HEK293T (cell line): ENCODE measurements at regions not wholly inside any gene's neighbourhood (a gene's known extent, or its start where the extent isn't known, plus 50 kb on each side); places are given as distances from the start of the nearest gene placed in this dataset.

ENCODE experiments used
- CTCF ChIA-PET: fragments of 350-600 bp; formaldehyde crosslinking; extraction: SDS; loops from one replicate; lab custom pipeline; 2021; ENCODE audit warnings: antibody characterized with exemption, inconsistent platforms; lab: Yijun Ruan, JAX
- POLR2A ChIA-PET: fragments of 350-600 bp; formaldehyde crosslinking; extraction: SDS; loops from one replicate; lab custom pipeline; 2020; ENCODE audit warnings: antibody characterized with exemption, inconsistent platforms; lab: Yijun Ruan, JAX
- DNase-seq: peaks from one replicate; pipeline ENCODE4 v3.0.0; 2012; ENCODE audit warnings: mixed read lengths; ENCODE audit errors: extremely low spot score
- ARNT ChIP-seq: fragments of 450-650 bp; IDR thresholded peaks from 2 replicates; pipeline ENCODE4 v1.6.1; 2017; ENCODE audit warnings: mild to moderate bottlenecking
- BHLHE40 ChIP-seq: fragments of 450-650 bp; IDR thresholded peaks from 2 replicates; pipeline ENCODE4 v1.6.1; 2016; ENCODE audit warnings: mild to moderate bottlenecking, moderate library complexity, borderline replicate concordance
- CTBP1 ChIP-seq: fragments of 450-650 bp; IDR thresholded peaks from 2 replicates; pipeline ENCODE4 v1.6.1; 2016; ENCODE audit warnings: borderline replicate concordance
- ELF4 ChIP-seq: fragments of 450-650 bp; IDR thresholded peaks from 2 replicates; pipeline ENCODE4 v1.6.1; 2017; ENCODE audit warnings: antibody characterized with exemption
- FOXA1 ChIP-seq: fragments of 450-650 bp; IDR thresholded peaks from 2 replicates; pipeline ENCODE4 v1.6.1; 2016; ENCODE audit warnings: mild to moderate bottlenecking
- FOXK2 ChIP-seq: fragments of 450-650 bp; IDR thresholded peaks from 2 replicates; pipeline ENCODE4 v1.6.1; 2016; ENCODE audit warnings: mild to moderate bottlenecking
- FOXM1 ChIP-seq: fragments of 450-650 bp; IDR thresholded peaks from 2 replicates; pipeline ENCODE4 v1.6.1; 2017; ENCODE audit warnings: mild to moderate bottlenecking, borderline replicate concordance
- HDGF ChIP-seq: fragments of 450-650 bp; IDR thresholded peaks from 2 replicates; pipeline ENCODE4 v1.6.1; 2017; ENCODE audit warnings: antibody characterized with exemption, borderline replicate concordance
- L3MBTL2 ChIP-seq: fragments of 450-650 bp; conservative IDR thresholded peaks from 2 replicates; pipeline ENCODE4 v1.6.1; 2016; ENCODE audit warnings: mild to moderate bottlenecking
- LEF1 ChIP-seq: fragments of 450-650 bp; IDR thresholded peaks from 2 replicates; pipeline ENCODE4 v1.6.1; 2017; ENCODE audit warnings: mild to moderate bottlenecking, borderline replicate concordance
- NFRKB ChIP-seq: fragments of 450-650 bp; IDR thresholded peaks from 2 replicates; pipeline ENCODE4 v1.6.1; 2016; ENCODE audit warnings: mild to moderate bottlenecking, moderate library complexity
- PKNOX1 ChIP-seq: fragments of 450-650 bp; IDR thresholded peaks from 2 replicates; pipeline ENCODE4 v1.6.1; 2016
- SP1 ChIP-seq: fragments of 450-650 bp; IDR thresholded peaks from 2 replicates; pipeline ENCODE4 v1.6.1; 2017
- SUZ12 ChIP-seq: fragments of 450-650 bp; IDR thresholded peaks from 2 replicates; pipeline ENCODE4 v1.6.1; 2016; ENCODE audit warnings: mild to moderate bottlenecking
- TARDBP ChIP-seq: fragments of 450-650 bp; IDR thresholded peaks from 2 replicates; pipeline ENCODE4 v1.6.1; 2016
- ZNF384 ChIP-seq: fragments of 450-650 bp; IDR thresholded peaks from 2 replicates; pipeline ENCODE4 v1.6.1; 2016

- ChIA-PET CTCF (no interaction called here), POLR2A (no interaction called here)
- TF ChIP-seq L3MBTL2 (no peak), SUZ12 (no peak), FOXM1 (no peak), ZNF384 (no peak), LEF1 (no peak), ARNT (no peak), NFRKB (no peak), ELF4 (no peak), TARDBP (no peak), BHLHE40 (no peak), CTBP1 (no peak), SP1 (no peak), FOXK2 (no peak), PKNOX1 (no peak)
- DNase-seq: no peak
Measured at GRCh38 chr2:199092419-199092818, 365.3 kb downstream of the SATB2 start.

GRCh38 chr2:199085261-199085660 is 372.5 kb downstream of the SATB2 start:
- DNase-seq: no peak

GRCh38 chr2:199070322-199070949 is 387.3 kb downstream of the SATB2 start:
- DNase-seq: no peak
- CTCF ChIA-PET: no interaction called here
- POLR2A ChIA-PET: no interaction called here
- TF ChIP-seq NFRKB: no peak
- TF ChIP-seq FOXM1: no peak
- TF ChIP-seq FOXK2: no peak
- no peak for TF ChIP-seq ARNT
- no peak for TF ChIP-seq ZNF384
- TF ChIP-seq SUZ12: no peak
- no peak for TF ChIP-seq TARDBP
- no peak for TF ChIP-seq LEF1
- no peak for TF ChIP-seq SP1
- no peak for TF ChIP-seq PKNOX1
- TF ChIP-seq L3MBTL2: no peak
- TF ChIP-seq FOXA1: no peak
- TF ChIP-seq CTBP1: no peak
- TF ChIP-seq HDGF: no peak
- no peak for TF ChIP-seq ELF4
- no peak for TF ChIP-seq BHLHE40

More at GRCh38 chr2:199085261-199085660, 372.5 kb downstream of the SATB2 start:
- ChIA-PET POLR2A (no interaction called here), CTCF (no interaction called here)
- TF ChIP-seq HDGF: no peak
- no peak for TF ChIP-seq SUZ12
- no peak for TF ChIP-seq BHLHE40
- no peak for TF ChIP-seq SP1
- no peak for TF ChIP-seq LEF1
- no peak for TF ChIP-seq ZNF384
- no peak for TF ChIP-seq FOXM1
- no peak for TF ChIP-seq ARNT
- TF ChIP-seq TARDBP: no peak

- TF ChIP-seq ARNT (no peak), SP1 (no peak), BHLHE40 (no peak), L3MBTL2 (no peak), NFRKB (no peak), FOXM1 (no peak), ELF4 (no peak), CTBP1 (no peak)
- DNase-seq: no peak
- CTCF ChIA-PET: no interaction called here
- POLR2A ChIA-PET: no interaction called here
Measured at GRCh38 chr2:199064201-199064600, 393.5 kb downstream of the SATB2 start.

GRCh38 chr2:199057936-199058335 is 399.8 kb downstream of the SATB2 start:
- DNase-seq: no peak
- TF ChIP-seq BHLHE40 (no peak), ARNT (no peak), FOXA1 (no peak), FOXK2 (no peak), SUZ12 (no peak), HDGF (no peak), L3MBTL2 (no peak), LEF1 (no peak), ZNF384 (no peak), CTBP1 (no peak), PKNOX1 (no peak), NFRKB (no peak), ELF4 (no peak), TARDBP (no peak), SP1 (no peak), FOXM1 (no peak)
- CTCF ChIA-PET: no interaction called here
- POLR2A ChIA-PET: no interaction called here

- ChIA-PET CTCF (no interaction called here), POLR2A (no interaction called here)
- no peak for DNase-seq
- TF ChIP-seq SP1 (no peak), HDGF (no peak), TARDBP (no peak), LEF1 (no peak), CTBP1 (no peak), ZNF384 (no peak), FOXA1 (no peak), FOXK2 (no peak), PKNOX1 (no peak), L3MBTL2 (no peak), NFRKB (no peak), SUZ12 (no peak), FOXM1 (no peak), ELF4 (no peak), BHLHE40 (no peak), ARNT (no peak)
Measured at GRCh38 chr2:199055336-199055735, 402.4 kb downstream of the SATB2 start.
